ENCODE measurements at regions not wholly inside any gene's neighbourhood (a gene's known extent, or its start where the extent isn't known, plus 50 kb on each side); places are given as distances from the start of the nearest gene placed in this dataset.

DNA sequence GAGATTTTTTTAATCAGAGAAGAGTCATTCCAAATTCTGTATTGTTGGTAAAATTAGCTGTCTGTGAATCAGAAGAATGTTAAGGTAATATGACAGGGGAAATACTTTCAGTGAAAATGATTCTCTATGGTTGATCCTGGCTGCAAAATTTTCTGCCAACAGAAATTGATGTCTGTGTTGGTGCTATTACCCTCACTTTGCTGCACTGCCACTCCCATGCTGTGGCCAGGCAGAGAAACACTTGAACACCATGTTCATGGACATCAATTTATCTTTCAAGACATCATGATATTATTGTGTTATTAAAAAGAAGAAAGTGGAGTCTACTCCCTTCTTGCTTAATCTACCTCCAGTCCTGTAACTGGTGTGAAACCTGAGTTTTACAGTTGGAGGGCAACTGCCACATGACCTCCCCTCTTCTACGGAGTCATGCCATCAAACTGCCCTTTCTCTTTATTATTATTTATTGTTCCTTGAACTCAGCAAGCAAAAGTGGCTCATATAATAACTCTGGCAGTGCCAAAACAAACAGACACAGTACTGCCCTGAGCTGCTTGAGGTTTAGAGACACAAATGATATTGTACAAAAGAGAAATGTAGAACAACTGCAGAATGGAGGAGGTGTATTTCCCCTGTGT, 288.0 kb upstream of the JAG1 start:
- DNase-seq: peak; percentile 79

DNA sequence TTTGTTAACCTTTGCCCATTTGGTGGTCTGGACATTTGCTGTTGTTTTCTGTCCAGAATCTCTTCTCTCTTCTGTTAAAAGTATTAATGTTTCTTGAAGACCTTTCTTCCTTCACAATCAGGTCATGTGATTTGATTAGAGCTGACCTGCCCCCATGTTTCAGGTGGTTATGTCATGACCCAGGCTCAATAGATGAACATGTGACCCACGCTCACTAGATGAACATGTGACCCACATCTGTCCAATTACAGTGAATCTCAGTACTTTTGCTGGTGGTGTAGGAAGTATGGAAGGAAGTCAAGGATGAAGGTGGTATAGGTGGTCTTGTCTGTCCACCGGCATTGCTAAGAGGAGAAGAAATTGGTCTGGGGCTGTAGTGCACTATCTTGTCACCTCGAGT, 289.1 kb upstream of the JAG1 start:
- DNase-seq: no peak

- DNase-seq: no peak
Observed at GRCh38 chr20:10963717-10964266, 290.0 kb upstream of the JAG1 start.

DNA sequence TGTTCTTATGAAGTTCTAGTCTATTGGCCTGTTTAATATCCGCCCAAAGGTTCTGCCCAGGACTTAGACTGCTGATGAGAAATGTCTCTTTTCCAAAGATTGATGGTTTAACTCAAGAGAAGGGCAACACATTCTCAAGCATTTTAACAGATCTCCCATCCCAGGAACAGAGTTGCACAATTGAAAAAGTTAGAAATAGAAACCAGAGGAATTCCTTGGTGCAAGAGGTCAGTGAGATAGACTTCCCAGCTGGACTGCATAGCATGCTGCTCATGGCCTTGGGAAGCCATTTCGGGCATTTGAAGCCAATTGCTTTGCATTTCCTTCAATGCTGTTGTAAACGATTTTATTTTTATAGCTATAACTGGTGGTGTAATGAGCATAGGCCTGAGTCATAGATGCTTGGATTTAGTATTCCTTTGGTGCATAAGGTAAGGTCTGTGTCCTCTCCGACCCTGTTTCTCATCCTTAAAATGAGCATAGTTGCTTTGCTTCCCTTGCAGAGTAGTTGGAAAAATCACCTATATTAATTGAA, 292.2 kb upstream of the JAG1 start:
- DNase-seq: no peak

DNA sequence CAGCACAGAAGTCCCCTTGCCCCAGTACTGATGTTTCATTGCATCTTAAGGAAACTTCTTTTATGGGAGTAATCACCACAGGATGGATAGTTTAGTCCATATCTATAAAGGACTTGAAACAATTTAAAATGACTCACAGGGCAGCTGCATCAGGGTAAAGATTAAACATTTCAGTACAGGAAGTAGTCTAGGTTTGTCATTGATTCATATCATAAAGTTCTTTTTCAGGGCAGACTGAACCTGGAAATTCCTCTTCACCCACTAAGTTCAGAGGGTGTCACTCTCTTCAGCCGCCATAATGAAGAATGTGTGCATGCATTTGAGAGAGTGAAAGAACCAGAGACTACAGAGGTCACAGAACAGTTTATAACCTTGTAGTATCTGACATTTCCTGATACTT, 296.3 kb upstream of the JAG1 start:
- no peak for DNase-seq

- no peak for DNase-seq
Observed at GRCh38 chr20:10971096-10971495, 297.3 kb upstream of the JAG1 start.

- no peak for DNase-seq
Observed at GRCh38 chr20:10972219-10972860, 298.5 kb upstream of the JAG1 start.

GRCh38 chr20:10976051-10976450, 302.3 kb upstream of the JAG1 start:
- DNase-seq: no peak

GRCh38 chr20:10978019-10978702, 304.4 kb upstream of the JAG1 start:
- DNase-seq: no peak

- DNase-seq: no peak
Observed at GRCh38 chr20:10978713-10979112, 304.9 kb upstream of the JAG1 start.

DNA sequence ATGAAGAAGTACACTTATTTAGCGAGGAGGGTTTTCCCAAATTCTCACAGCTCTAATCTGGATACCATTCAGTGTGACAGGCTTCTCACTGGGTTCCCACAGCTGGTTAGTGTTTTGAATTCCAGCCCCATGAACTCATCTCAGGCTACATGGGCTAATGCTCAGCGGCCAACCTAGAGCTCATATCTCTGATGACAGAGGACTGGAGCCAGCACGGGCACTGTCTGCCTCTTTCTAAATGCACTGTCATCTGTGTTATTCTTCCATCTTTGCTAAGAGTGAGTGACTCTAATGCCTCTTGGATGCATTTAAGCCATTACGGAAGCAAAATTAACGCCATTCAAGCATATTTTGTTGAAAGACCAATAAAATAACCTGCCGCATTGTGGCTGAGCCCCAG, 308.9 kb upstream of the JAG1 start:
- no peak for DNase-seq

- no peak for DNase-seq
Observed at GRCh38 chr20:10984294-10984693, 310.5 kb upstream of the JAG1 start.

GRCh38 chr20:10984913-10985312, 311.1 kb upstream of the JAG1 start:
- DNase-seq: peak; percentile 74

DNA sequence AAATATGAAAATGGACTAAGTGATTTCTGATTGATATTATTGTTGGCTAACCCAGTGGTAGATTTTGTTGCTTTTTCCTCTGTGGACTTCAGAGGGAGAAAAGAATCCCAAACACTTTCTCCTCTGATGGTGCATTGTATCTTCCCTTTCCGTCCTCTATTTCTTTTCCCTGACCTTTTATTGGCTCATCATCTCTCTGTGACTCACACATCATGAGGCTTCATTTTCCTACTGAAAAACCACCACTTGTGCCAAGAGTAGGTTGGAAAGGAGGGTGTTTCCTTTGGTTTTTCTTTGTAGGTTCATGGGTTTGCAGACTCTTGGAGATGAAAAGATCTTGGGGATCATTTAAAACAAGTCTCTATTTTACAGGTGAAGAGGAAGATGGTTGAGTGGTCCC, 311.7 kb upstream of the JAG1 start:
- no peak for DNase-seq

- no peak for DNase-seq
Observed at GRCh38 chr20:10986586-10986985, 312.8 kb upstream of the JAG1 start.

DNA sequence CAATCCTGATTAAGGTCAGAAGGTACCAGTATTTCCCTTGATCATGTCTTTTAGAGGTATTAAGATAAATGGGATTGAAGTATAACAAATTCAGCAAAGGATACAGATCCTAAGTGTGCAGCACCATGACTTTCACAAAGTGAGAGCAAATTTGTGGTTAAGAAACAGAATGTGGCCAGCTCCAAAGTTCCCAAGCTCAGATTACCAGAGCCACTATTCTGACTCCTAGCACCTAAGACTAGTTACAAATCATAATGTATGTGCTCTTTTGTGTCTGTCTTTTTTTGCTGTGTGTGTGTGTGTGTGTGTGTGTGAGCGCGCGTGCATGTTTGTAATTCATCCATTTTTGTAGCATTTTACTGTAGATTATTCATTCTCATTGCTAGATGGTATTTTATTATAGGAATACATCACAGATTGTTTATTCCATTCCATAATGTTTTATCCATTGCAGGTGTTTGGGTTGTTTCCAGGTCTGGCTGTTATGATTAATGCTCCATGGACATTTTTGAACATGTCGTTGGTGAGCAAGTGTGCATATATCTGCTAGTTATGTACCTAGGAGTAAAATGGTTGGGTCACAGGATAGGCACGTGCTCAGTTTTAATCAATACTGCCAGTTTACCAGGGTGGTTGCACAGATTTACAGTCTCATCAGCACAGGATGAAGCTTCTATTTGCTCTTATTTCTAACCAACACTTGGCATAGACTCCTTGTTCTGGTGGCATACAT, 314.0 kb upstream of the JAG1 start:
- DNase-seq: no peak

GRCh38 chr20:10990625-10991382, 317.0 kb upstream of the JAG1 start:
- no peak for DNase-seq

- no peak for DNase-seq
Observed at GRCh38 chr20:10992731-10993130, 318.9 kb upstream of the JAG1 start.

GRCh38 chr20:10994991-10995700, 321.3 kb upstream of the JAG1 start:
- DNase-seq: no peak

DNA sequence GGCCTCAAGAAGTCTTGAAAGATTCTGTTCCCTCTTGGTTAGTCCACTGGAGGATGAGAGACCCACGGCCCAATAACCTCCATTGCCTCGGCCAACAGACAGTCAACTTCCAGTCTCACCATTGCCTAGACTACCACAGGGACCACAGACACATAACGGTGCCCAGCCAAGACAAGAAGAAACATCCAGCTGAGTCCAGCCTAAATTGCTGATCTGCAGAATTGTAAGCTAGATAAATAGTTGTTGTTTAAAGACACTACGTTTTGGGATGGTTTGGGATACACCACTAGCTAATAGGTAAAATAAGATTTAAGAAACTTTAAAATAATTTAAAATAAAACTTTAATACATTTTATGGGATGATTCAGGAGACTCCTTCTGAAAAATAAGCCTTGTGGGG, 324.7 kb upstream of the JAG1 start:
- DNase-seq: no peak

- DNase-seq: no peak
Observed at GRCh38 chr20:11000416-11000815, 326.6 kb upstream of the JAG1 start.

DNA sequence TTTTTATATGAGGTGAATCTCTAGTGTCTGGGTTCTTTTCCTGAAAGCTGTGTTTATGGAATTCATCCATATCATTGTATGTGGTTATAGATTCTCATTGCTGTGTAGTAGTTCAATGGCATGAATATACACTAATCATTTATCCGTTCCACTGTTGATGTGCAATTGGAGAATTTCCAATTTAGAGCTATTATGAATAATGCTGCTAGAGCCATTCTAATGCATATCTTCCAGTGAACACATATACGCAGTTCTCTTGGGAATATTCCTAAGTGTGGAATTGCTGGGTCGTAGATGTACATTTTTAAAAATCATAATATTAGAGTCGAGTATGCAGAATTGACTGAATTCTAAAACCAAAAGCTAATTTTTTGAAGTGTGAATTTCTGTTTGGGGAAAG, 327.5 kb upstream of the JAG1 start:
- DNase-seq: no peak

Data from NCI-H2029 (cell line).